Upper lobe of right lung (tissue), 1 donor: ENCODE measurements at regions not wholly inside any gene's neighbourhood (a gene's known extent, or its start where the extent isn't known, plus 50 kb on each side); places are given as distances from the start of the nearest gene placed in this dataset.

Experiments
- ATAC-seq: fragments of 200-7000 bp; cut with Tn5 transposase; one replicate; pipeline ENCODE4 v1.9.1; 2020; ENCODE audit warnings: mild to moderate bottlenecking, moderate library complexity
- DNase-seq: peaks from one replicate; pipeline ENCODE4 v3.0.0-alpha.2; 2020
- H3K27ac ChIP-seq: fragments of 200-600 bp; one replicate; pipeline ENCODE4 v1.8.0; 2022
- H3K27me3 ChIP-seq: fragments of 200-600 bp; one replicate; pipeline ENCODE4 v1.8.0; 2022; ENCODE audit warnings: mild to moderate bottlenecking
- H3K36me3 ChIP-seq: fragments of 200-600 bp; one replicate; pipeline ENCODE4 v1.8.0; 2022
- H3K4me1 ChIP-seq: fragments of 200-600 bp; one replicate; pipeline ENCODE4 v1.8.0; 2022
- H3K4me3 ChIP-seq: fragments of 200-600 bp; one replicate; pipeline ENCODE4 v1.8.0; 2022; ENCODE audit warnings: mild to moderate bottlenecking
- H3K9me3 ChIP-seq: fragments of 200-600 bp; one replicate; pipeline ENCODE4 v1.8.0; 2022
- CTCF ChIP-seq: fragments of 200-600 bp; IDR thresholded peaks from one replicate; pipeline ENCODE4 v1.8.0; 2022; ENCODE audit warnings: antibody characterized with exemption
- intact Hi-C: fragments of 100-400 bp; cut with DNase I; formaldehyde crosslinking; loops from one replicate; pipeline ENCODE4 v1.11.0; 2022
- donor health status: DM: no; HTN: yes; CAD: no; lungs with severe emphysema.

GRCh38 chr4:127344071-127344470, 288.7 kb upstream of the INTU start:
- intact Hi-C loops: no loop called here
- Histone ChIP-seq H3K4me3 (no peak overlapping the region), H3K36me3 (no peaks in the 10 kb centered on the region), H3K4me1 (no peaks in the 10 kb centered on the region), H3K27me3 (no peaks in the 10 kb centered on the region), H3K9me3 (no peaks in the 10 kb centered on the region), H3K27ac (no peak overlapping the region)
- no peak for TF ChIP-seq CTCF
- DNase-seq: no peak
- no peak for ATAC-seq

DNA sequence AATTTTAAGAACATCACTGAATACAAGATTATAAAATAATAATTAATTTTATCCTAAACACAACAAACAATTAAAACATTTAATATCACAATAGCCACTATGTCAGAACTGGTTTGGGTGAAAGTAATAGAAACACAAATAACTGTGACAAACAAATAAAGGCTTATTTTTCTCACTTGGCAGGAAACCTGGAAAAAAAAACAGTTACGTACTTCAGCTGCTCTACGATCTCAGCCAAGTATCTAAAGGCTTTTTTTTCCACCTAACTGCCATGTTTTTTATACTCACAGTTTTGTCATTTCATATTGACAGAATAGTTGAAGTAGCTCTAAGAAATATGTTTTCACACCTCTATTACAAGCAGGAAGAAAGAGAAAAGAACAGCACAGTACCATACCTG, 284.8 kb upstream of the INTU start:
- H3K4me1 ChIP-seq: no peaks in the 10 kb centered on the region
- H3K36me3 ChIP-seq: no peaks in the 10 kb centered on the region
- no peak for TF ChIP-seq CTCF
- no peaks in the 10 kb centered on the region for H3K9me3 ChIP-seq
- no peak for DNase-seq
- H3K27me3 ChIP-seq: no peaks in the 10 kb centered on the region
- intact Hi-C loops: no loop called here
- no peak overlapping the region for H3K27ac ChIP-seq
- H3K4me3 ChIP-seq: no peak overlapping the region
- no peak for ATAC-seq

DNA sequence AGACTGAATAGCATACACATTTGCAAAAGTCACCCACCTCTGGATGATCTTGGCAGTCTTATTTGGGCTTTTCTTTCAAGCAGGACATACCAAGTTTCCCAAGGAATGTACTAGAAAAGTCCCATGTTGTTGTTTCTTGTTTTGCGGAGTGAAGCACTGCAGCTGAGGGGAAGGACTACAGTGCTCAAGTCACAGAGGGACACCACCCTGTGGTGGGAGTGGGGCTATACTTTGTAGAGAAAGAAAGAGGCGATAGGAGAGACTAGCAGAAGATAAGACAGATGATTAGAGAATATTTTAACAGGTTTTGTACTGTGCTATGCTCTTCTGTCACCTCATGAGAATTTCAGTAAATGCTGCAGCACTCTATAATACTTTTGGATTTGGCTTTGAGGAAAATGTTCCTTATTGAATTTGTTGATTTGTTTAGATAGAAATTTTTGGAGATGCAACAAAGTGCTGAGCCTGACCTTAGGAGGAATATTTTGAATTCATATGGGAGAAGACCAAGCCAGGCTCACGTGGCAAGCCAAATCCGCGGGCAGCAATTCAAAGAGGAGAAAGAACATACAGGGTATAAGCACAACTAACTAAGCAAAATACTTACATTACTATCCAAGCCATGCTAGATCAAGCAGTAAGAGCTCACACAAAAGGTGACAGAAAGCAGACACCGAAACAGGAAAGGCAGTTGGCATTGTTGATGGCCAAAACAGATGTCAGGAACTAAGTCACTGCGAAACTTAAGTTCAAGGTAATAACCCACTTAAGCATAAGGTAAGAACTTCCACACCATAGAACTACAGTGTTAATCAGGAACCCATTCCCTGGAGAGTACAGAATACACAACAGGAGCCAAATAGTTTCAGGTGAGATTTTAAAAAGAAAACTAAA, 280.3 kb upstream of the INTU start:
- no peaks in the 10 kb centered on the region for H3K9me3 ChIP-seq
- TF ChIP-seq CTCF: no peak
- H3K27ac ChIP-seq: no peak overlapping the region
- H3K4me1 ChIP-seq: no peaks in the 10 kb centered on the region
- no peaks in the 10 kb centered on the region for H3K27me3 ChIP-seq
- H3K36me3 ChIP-seq: no peaks in the 10 kb centered on the region
- intact Hi-C loops: loop anchor here (10.0 kb wide), 1 partner anchor 62 kb away; no protein-coding TSS in a partner anchor
- no peak overlapping the region for H3K4me3 ChIP-seq
- DNase-seq (no peak), ATAC-seq (no peak)

DNA sequence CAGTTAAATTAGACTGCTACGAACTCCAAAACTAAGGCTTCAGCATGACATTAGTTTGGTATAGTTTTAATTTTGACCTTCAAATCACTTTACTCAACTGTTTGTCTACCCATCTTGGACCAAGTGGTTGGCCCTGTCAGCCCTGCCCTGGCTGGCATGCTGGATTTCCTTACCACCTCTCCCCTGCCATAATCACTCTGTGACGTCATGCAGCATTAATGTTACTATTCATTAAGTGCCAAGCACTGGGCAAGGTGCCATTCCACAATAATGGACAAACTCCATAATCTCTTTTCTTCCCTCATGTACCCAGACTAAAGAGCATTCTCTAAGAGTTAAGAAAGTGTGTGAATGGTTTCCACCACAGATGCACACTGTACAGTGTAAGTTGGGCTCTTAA, 277.0 kb upstream of the INTU start:
- ATAC-seq: no peak
- H3K27ac ChIP-seq: no peak overlapping the region

GRCh38 chr4:127357765-127358164, 275.0 kb upstream of the INTU start:
- no peak overlapping the region for H3K4me3 ChIP-seq
- no peak overlapping the region for H3K27ac ChIP-seq
- H3K36me3 ChIP-seq: no peaks in the 10 kb centered on the region
- TF ChIP-seq CTCF: no peak
- intact Hi-C loops: loop anchor here (10.0 kb wide), 1 partner anchor 57 kb away; no protein-coding TSS in a partner anchor
- H3K27me3 ChIP-seq: no peaks in the 10 kb centered on the region
- H3K4me1 ChIP-seq: no peaks in the 10 kb centered on the region
- no peaks in the 10 kb centered on the region for H3K9me3 ChIP-seq
- ATAC-seq (no peak), DNase-seq (no peak)

More for the DNA sequence above, 277.0 kb upstream of the INTU start:
- intact Hi-C loops: loop anchor here (10.0 kb wide), 1 partner anchor 59 kb away; no protein-coding TSS in a partner anchor
- no peak for TF ChIP-seq CTCF
- H3K4me1 ChIP-seq: no peaks in the 10 kb centered on the region
- no peaks in the 10 kb centered on the region for H3K36me3 ChIP-seq
- no peaks in the 10 kb centered on the region for H3K27me3 ChIP-seq
- H3K9me3 ChIP-seq: no peaks in the 10 kb centered on the region
- DNase-seq: no peak
- no peak overlapping the region for H3K4me3 ChIP-seq
